ENCODE measurements at regions not wholly inside any gene's neighbourhood (a gene's known extent, or its start where the extent isn't known, plus 50 kb on each side); places are given as distances from the start of the nearest gene placed in this dataset.

DNA sequence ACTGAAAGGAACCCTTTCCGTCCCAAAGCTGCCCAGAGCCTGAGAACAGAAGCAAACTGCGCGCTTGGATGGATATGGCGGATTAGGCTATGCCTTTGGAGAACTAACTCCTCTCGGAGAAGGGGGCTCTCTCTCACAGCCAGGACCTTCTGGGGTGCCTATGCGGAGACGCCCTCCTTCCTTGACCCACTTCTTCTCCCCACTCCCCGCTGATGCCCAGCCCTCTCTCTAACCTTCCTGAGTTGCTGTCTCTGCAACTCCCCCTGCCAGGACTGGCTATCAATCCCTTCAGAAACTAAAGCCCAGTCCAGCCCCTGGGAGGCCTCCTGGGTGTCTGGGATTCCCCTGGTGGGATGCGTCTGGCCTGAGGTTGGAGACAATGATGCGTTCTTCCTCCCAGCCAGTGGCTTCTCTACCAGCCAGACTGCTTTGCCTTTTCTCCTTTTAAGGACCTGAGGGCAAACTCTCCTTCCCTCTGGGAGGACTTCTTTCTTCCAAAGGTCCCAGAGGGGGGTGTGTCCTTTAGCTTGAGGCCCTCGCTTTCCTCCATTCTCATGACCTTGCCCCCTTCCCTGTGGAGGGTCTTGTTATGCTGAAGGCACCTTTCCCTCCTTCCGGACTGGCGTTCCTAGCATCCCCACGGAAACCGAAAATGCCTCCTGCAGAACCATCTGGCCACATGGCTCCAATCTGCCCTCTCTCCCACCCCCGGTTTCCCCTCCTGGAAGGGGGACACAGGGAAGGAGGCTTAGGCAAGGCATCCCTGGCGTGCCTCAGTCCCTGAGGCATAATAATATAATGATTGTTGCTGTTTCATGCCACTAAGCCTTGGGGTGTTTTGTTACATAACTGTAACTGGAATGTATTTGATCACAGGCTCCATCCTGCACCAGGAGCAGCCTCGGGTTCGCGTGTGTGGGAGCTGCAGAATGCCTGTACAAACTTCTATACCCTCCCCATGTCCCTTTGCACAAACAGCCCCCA lies 63.4 kb upstream of the C15orf39 start:
- TF ChIP-seq, protein P1, sequence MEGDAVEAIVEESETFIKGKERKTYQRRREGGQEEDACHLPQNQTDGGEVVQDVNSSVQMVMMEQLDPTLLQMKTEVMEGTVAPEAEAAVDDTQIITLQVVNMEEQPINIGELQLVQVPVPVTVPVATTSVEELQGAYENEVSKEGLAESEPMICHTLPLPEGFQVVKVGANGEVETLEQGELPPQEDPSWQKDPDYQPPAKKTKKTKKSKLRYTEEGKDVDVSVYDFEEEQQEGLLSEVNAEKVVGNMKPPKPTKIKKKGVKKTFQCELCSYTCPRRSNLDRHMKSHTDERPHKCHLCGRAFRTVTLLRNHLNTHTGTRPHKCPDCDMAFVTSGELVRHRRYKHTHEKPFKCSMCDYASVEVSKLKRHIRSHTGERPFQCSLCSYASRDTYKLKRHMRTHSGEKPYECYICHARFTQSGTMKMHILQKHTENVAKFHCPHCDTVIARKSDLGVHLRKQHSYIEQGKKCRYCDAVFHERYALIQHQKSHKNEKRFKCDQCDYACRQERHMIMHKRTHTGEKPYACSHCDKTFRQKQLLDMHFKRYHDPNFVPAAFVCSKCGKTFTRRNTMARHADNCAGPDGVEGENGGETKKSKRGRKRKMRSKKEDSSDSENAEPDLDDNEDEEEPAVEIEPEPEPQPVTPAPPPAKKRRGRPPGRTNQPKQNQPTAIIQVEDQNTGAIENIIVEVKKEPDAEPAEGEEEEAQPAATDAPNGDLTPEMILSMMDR (IDR thresholded peaks at IDR 0.05): no peak
- no peak for TF ChIP-seq POLR2A (IDR thresholded peaks at IDR 0.05; ENCODE audit: low read depth)
- no peak for TF ChIP-seq EP300 (IDR thresholded peaks at IDR 0.05)
- no peak for TF ChIP-seq POLR2AphosphoS5 (IDR thresholded peaks at IDR 0.05)
- H3K4me3 ChIP-seq: no peak overlapping the region
- intact Hi-C loops (cut with DNase I): no loop called here
- no peaks in the 10 kb centered on the region for H3K27me3 ChIP-seq
- no peak overlapping the region for H3K27ac ChIP-seq (replicated peaks in 1 of 4)
- H3K36me3 ChIP-seq: no peaks in the 10 kb centered on the region
- H3K9me3 ChIP-seq: peaks cover 0 to 17% (median 14%) of the 10 kb centered on the region in 4 donors
- no peaks in the 10 kb centered on the region for H3K4me1 ChIP-seq
- DNase-seq (ENCODE audit: extremely low spot score): no peak
- WGBS: 75% methylated on average over 20 of the region's 20 CpGs

DNA sequence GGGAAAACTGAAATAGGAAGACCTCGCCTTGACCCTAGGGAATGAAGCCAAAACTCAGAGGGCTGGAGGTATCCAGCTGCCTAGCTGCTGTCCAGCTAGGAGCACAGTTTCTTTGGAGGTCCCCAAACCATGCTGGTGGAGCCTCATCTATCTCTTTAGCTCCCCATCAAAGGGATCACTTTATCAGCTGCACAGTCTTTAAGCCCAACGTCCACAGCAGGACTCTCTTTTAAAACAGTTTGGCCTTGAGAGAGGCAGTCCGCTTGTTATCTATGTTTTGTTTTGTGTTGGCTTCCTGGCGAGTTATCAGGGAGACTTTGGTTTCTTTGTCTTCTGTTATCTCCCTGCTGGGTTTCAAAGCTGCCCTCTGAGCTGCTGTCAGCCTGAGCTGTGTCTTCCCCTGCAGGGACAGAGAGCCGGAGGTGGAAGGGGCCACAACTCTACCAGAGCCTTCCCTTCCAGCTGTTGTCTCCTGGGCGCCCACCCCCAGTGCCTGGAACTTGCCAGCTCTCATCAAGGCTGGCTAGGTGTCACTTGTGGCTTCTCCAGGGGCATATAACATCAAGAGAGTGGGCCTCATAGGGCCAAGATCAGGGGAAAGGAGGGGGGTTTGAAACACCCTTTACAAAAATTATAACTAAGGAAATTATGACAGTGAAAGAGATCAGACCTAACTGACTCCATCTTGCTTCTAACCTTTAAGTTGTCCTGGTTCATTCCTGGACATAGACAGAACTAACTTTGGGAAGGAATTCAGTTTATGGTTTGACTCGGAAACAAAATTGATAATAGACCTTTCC lies 61.4 kb upstream of the C15orf39 start:
- H3K4me1 ChIP-seq: no peaks in the 10 kb centered on the region
- no peaks in the 10 kb centered on the region for H3K27me3 ChIP-seq
- intact Hi-C loops (cut with DNase I): no loop called here
- H3K9me3 ChIP-seq: peaks cover 0 to 35% (median 32%) of the 10 kb centered on the region in 4 donors
- no peak for TF ChIP-seq POLR2AphosphoS5 (IDR thresholded peaks at IDR 0.05)
- TF ChIP-seq, protein P1 (IDR thresholded peaks at IDR 0.05): no peak
- TF ChIP-seq EP300 (IDR thresholded peaks at IDR 0.05): no peak
- TF ChIP-seq POLR2A (IDR thresholded peaks at IDR 0.05; ENCODE audit: low read depth): no peak
- H3K27ac ChIP-seq (replicated peaks in 1 of 4): no peak overlapping the region
- 67% methylated on average over 7 of the region's 7 CpGs for WGBS
- no peak for DNase-seq (ENCODE audit: extremely low spot score)
- no peaks in the 10 kb centered on the region for H3K36me3 ChIP-seq
- no peak overlapping the region for H3K4me3 ChIP-seq

DNA sequence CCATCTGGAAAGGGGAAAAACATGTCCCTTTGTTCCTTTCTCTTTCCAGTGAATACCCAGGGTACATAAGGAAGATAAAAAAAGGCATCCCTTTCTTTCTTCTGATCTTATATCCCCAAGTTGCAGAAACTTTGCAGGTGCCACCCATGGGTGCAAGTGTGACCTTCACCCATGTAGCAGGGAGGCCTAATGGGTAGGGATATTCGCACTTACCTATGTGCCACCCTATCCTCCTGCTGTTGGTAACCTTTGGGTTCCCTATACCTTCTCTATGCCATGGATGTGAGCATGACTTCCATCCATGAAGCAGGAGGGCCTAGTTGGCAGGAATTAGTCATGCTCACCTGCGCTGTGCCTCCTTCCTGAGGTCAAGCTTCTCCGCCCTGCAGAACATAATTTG lies 59.2 kb upstream of the C15orf39 start:
- WGBS: 83% methylated on average over 3 of the region's 3 CpGs
- TF ChIP-seq POLR2AphosphoS5 (IDR thresholded peaks at IDR 0.05) (no peak), POLR2A (IDR thresholded peaks at IDR 0.05; ENCODE audit: low read depth) (no peak)
- Histone ChIP-seq H3K9me3 (peaks cover 0 to 39% (median 33%) of the 10 kb centered on the region in 4 donors), H3K36me3 (no peaks in the 10 kb centered on the region), H3K4me3 (no peak overlapping the region), H3K27me3 (no peaks in the 10 kb centered on the region), H3K27ac (replicated peaks in 1 of 4) (no peak overlapping the region), H3K4me1 (no peaks in the 10 kb centered on the region)
- DNase-seq (ENCODE audit: extremely low spot score): no peak
- intact Hi-C loops (cut with DNase I): no loop called here

DNA sequence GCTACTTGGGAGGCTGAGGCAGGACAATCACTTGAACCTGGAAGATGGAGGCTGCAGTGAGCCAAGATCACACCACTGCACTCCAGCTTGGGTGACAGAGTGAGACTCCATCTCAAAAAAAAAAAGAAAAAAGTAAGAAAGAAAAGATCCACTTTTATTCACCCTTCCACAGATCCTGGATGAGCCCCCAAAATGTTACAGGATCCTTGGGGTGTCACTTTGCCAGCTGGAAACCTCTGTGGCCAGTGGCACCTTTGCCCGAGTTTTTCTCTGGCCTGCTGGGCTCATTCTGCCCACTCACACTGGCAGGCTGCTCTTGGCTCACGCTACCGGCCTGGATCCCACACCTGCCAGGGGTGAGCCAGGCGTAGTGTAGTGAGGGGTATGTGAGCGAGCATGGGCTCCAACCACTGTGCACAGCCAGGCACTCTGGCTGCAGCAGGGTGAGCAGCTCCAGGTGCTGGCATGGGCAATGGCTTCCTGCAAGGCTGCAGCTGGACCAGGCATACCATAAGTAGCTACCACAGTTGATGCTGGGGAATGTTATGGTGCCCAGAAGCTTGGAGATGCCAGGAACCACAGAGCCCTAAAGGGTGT lies 57.8 kb upstream of the C15orf39 start:
- Histone ChIP-seq H3K9me3 (peaks cover 0 to 41% (median 33%) of the 10 kb centered on the region in 4 donors), H3K27me3 (no peaks in the 10 kb centered on the region), H3K27ac (replicated peaks in 1 of 4) (no peak overlapping the region), H3K4me1 (no peaks in the 10 kb centered on the region), H3K36me3 (no peaks in the 10 kb centered on the region), H3K4me3 (no peak overlapping the region)
- TF ChIP-seq, protein P1 (IDR thresholded peaks at IDR 0.05): no peak
- TF ChIP-seq POLR2A (IDR thresholded peaks at IDR 0.05; ENCODE audit: low read depth): no peak
- no peak for TF ChIP-seq EP300 (IDR thresholded peaks at IDR 0.05)
- TF ChIP-seq POLR2AphosphoS5 (IDR thresholded peaks at IDR 0.05): no peak
- no peak for DNase-seq (ENCODE audit: extremely low spot score)
- intact Hi-C loops (cut with DNase I): no loop called here
- 86% methylated on average over 5 of the region's 5 CpGs for WGBS
